ENCODE measurements at regions not wholly inside any gene's neighbourhood (a gene's known extent, or its start where the extent isn't known, plus 50 kb on each side); places are given as distances from the start of the nearest gene placed in this dataset.

GRCh38 chr3:193851941-193852674 is 259.1 kb downstream of the OPA1 start:
- no peak for DNase-seq

GRCh38 chr3:193852901-193853300 is 259.9 kb downstream of the OPA1 start:
- DNase-seq: no peak

- no peak for DNase-seq
Measured at GRCh38 chr3:193853511-193854219, 260.7 kb downstream of the OPA1 start.

GRCh38 chr3:193857996-193858395 is 265.0 kb downstream of the OPA1 start:
- no peak for DNase-seq

- DNase-seq: no peak
Measured at GRCh38 chr3:193859195-193859594, 266.2 kb downstream of the OPA1 start.

- no peak for DNase-seq
Measured at GRCh38 chr3:193861012-193861411, 268.0 kb downstream of the OPA1 start.

- no peak for DNase-seq
Measured at GRCh38 chr3:193862843-193863242, 269.8 kb downstream of the OPA1 start.

GRCh38 chr3:193863657-193864357 is 270.8 kb downstream of the OPA1 start:
- DNase-seq: no peak

- DNase-seq: no peak
Measured at GRCh38 chr3:193865339-193865738, 270.6 kb upstream of the HES1 start.

GRCh38 chr3:193865896-193866480 is 270.0 kb upstream of the HES1 start:
- DNase-seq: no peak

- no peak for DNase-seq
Measured at GRCh38 chr3:193868590-193868989, 267.4 kb upstream of the HES1 start.

GRCh38 chr3:193869221-193870201 is 266.4 kb upstream of the HES1 start:
- DNase-seq: peak; percentile 29

GRCh38 chr3:193870376-193871219 is 265.4 kb upstream of the HES1 start:
- no peak for DNase-seq

GRCh38 chr3:193871220-193871485 is 264.8 kb upstream of the HES1 start:
- DNase-seq: no peak

- peak; percentile 60 for DNase-seq
Measured at GRCh38 chr3:193872265-193872753, 263.6 kb upstream of the HES1 start.

GRCh38 chr3:193873426-193874201 is 262.3 kb upstream of the HES1 start:
- no peak for DNase-seq

- DNase-seq: no peak
Measured at GRCh38 chr3:193874512-193874911, 261.4 kb upstream of the HES1 start.

- DNase-seq: no peak
Measured at GRCh38 chr3:193874997-193875593, 260.9 kb upstream of the HES1 start.

GRCh38 chr3:193875601-193876321 is 260.2 kb upstream of the HES1 start:
- DNase-seq: no peak
